ENCODE measurements at regions not wholly inside any gene's neighbourhood (a gene's known extent, or its start where the extent isn't known, plus 50 kb on each side); places are given as distances from the start of the nearest gene placed in this dataset.

- no peak for TF ChIP-seq CTCF (conservative IDR thresholded peaks at IDR 0.05; ENCODE audit: low read depth, low read length)
- no peak for TF ChIP-seq EZH2 (IDR thresholded peaks at IDR 0.05; ENCODE audit: low read length, unreplicated experiment)
These were observed 473.8 kb upstream of the PKN2 start for GRCh38 chr1:88210103-88210787.

Data from PC-3 (cell line).